Endothelial cell of umbilical vein (primary cell): ENCODE measurements at regions not wholly inside any gene's neighbourhood (a gene's known extent, or its start where the extent isn't known, plus 50 kb on each side); places are given as distances from the start of the nearest gene placed in this dataset.

Experiments
- BruUV-seq: library from RNA; stranded (reverse); fragments of 400-500 nt; replicated peaks from 2 replicates; lab custom pipeline; 2021; lab: Mats Ljungman, UMichigan
- CTCF ChIA-PET: fragments of 300-600, 350-600 bp; sonication (Branson Sonifier 250); formaldehyde crosslinking; loops from one replicate; lab custom pipeline; 2021; ENCODE audit warnings: antibody characterized with exemption, inconsistent platforms; lab: Charles Lee
- POLR2A ChIA-PET: fragments of 300-600, 350-600 bp; sonication (Branson Sonifier 250); formaldehyde crosslinking; loops from one replicate; lab custom pipeline; 2021; ENCODE audit warnings: antibody characterized with exemption, inconsistent platforms; lab: Charles Lee
- DNase-seq: peaks from one replicate; pipeline ENCODE4 v3.0.0-alpha.2; 2011; ENCODE audit warnings: low read depth, low spot score
- FAIRE-seq: peaks from 2 replicates; lab custom pipeline; 2011; peaks lifted over from hg19 to GRCh38; lab: Jason Lieb, UNC
- H2AFZ ChIP-seq: 2 replicates; pipeline ENCODE4 v1.6.0; 2012; ENCODE audit warnings: low read depth, low read length, control low read depth, inconsistent platforms
- H3K27ac ChIP-seq: 2 replicates; pipeline ENCODE4 v1.5.1; 2011; ENCODE audit warnings: low read depth, mild to moderate bottlenecking, control low read depth, low read length, moderate library complexity; ENCODE audit not compliant: insufficient read depth
- H3K27me3 ChIP-seq, 2 experiments: 2 replicates each; pipeline versions ENCODE4 v1.6.0 to v1.6.1; 2011; ENCODE audit warnings: low read length in 2 of 2, mixed read lengths in 1 of 2; ENCODE audit not compliant: control insufficient read depth in 2 of 2, insufficient read depth in 2 of 2
- H3K36me3 ChIP-seq, 2 experiments: 2 replicates in 1 of 2; 3 replicates in 1 of 2; pipeline ENCODE4 v1.5.1; 2011; ENCODE audit warnings: low read length in 2 of 2, mild to moderate bottlenecking in 1 of 2, moderate library complexity in 1 of 2; ENCODE audit not compliant: control insufficient read depth in 2 of 2, insufficient read depth in 2 of 2; ENCODE audit errors: extremely low read depth in 1 of 2
- H3K4me1 ChIP-seq: 3 replicates; pipeline ENCODE4 v1.5.1; 2011; ENCODE audit warnings: mild to moderate bottlenecking, low read length; ENCODE audit not compliant: control insufficient read depth, insufficient read depth; ENCODE audit errors: extremely low read depth
- H3K4me2 ChIP-seq: 2 replicates; pipeline ENCODE4 v1.6.1; 2011; ENCODE audit warnings: low read length, control low read depth, mixed read lengths; ENCODE audit not compliant: insufficient read depth
- H3K4me3 ChIP-seq, 3 experiments: fragments of 200-600 bp in 1 of 3; sonication (generic), shearing (Covaris generic) in 1 of 3; replicated peaks in 1 of 3; 2 replicates each; pipeline ENCODE4 v1.5.1; 2011 to 2016; ENCODE audit warnings: control low read depth in 3 of 3, low read length in 3 of 3, mild to moderate bottlenecking in 2 of 3, inconsistent platforms in 1 of 3, low read depth in 1 of 3, moderate library complexity in 1 of 3; ENCODE audit not compliant: insufficient read depth in 1 of 3
- H3K79me2 ChIP-seq: 2 replicates; pipeline ENCODE4 v1.6.0; 2012; ENCODE audit warnings: low read length, inconsistent platforms; ENCODE audit not compliant: control insufficient read depth, insufficient read depth
- H3K9ac ChIP-seq: replicated peaks from 2 replicates; pipeline ENCODE3; 2011; ENCODE audit warnings: low read length, control low read depth; ENCODE audit not compliant: insufficient read depth; ENCODE audit errors: extremely low read depth
- H3K9me1 ChIP-seq: replicated peaks from 3 replicates; pipeline ENCODE4 v1.6.0; 2011; ENCODE audit warnings: mild to moderate bottlenecking, low read length; ENCODE audit not compliant: control insufficient read depth, insufficient read depth; ENCODE audit errors: extremely low read depth
- H3K9me3 ChIP-seq: replicated peaks from 2 replicates; pipeline ENCODE4 v1.5.1; 2012; ENCODE audit warnings: low read length, inconsistent platforms; ENCODE audit not compliant: control insufficient read depth, insufficient read depth
- H4K20me1 ChIP-seq: replicated peaks from 2 replicates; pipeline ENCODE3; 2011; ENCODE audit warnings: mild to moderate bottlenecking, low read length; ENCODE audit not compliant: control insufficient read depth, insufficient read depth; ENCODE audit errors: extremely low read depth
- EZH2 ChIP-seq: IDR thresholded peaks from 2 replicates; pipeline ENCODE4 v1.6.1; 2012; ENCODE audit warnings: borderline replicate concordance, low read depth, mild to moderate bottlenecking, moderate library complexity, low read length, inconsistent platforms; ENCODE audit not compliant: severe bottlenecking
- FOS ChIP-seq: IDR thresholded peaks from 2 replicates; pipeline ENCODE4 v1.6.1; 2011; ENCODE audit warnings: mild to moderate bottlenecking, low read length, moderate library complexity, borderline replicate concordance; ENCODE audit not compliant: insufficient read depth
- GATA2 ChIP-seq: IDR thresholded peaks from 2 replicates; pipeline ENCODE4 v1.7.0; 2011; ENCODE audit warnings: low read depth, mild to moderate bottlenecking, moderate library complexity, mixed read lengths, low read length; ENCODE audit not compliant: insufficient read length, insufficient read depth
- JUN ChIP-seq: IDR thresholded peaks from 2 replicates; pipeline ENCODE4 v1.6.1; 2011; ENCODE audit warnings: borderline replicate concordance, low read depth; ENCODE audit not compliant: insufficient read length, insufficient read depth
- MYC ChIP-seq: IDR thresholded peaks from one replicate; pipeline ENCODE4 v1.6.1; 2011; ENCODE audit warnings: mild to moderate bottlenecking, low read depth, low read length
- POLR2A ChIP-seq: IDR thresholded peaks from 2 replicates; pipeline ENCODE4 v1.6.1; 2012; ENCODE audit warnings: low read depth, mild to moderate bottlenecking, control low read depth, low read length
- POLR2AphosphoS5 ChIP-seq: IDR thresholded peaks from 2 replicates; pipeline ENCODE4 v1.6.1; 2012; ENCODE audit warnings: low read depth, mild to moderate bottlenecking, control low read depth, low read length, moderate library complexity; ENCODE audit not compliant: insufficient read depth
- dilution Hi-C: fragments of 300-500 bp; cut with MboI; formaldehyde crosslinking; loops from one replicate; pipeline ENCODE4 v1.15.0; 2019; ENCODE audit warnings: low sequenced_read_pairs; ENCODE audit not compliant: extremely low pct_ligation_motif_present
- intact Hi-C: fragments of 100-400 bp; cut with micrococcal nuclease; formaldehyde crosslinking; loops from one replicate; pipeline ENCODE4 v1.10.0; 2022
- TF ChIP-seq, protein P1 (sequence below): IDR thresholded peaks from 2 replicates; pipeline ENCODE4 v1.6.1; 2011; ENCODE audit not compliant: insufficient read depth, insufficient read length
- TF ChIP-seq, protein P2 (sequence below), 2 donors: IDR thresholded peaks; 1 replicate in 1 of 2; 2 replicates in 1 of 2; pipeline ENCODE4 v1.5.1; 2011; ENCODE audit warnings: low read length in 2 of 2, mild to moderate bottlenecking in 2 of 2, moderate library complexity in 2 of 2, control low read depth in 1 of 2, inconsistent platforms in 1 of 2, low read depth in 1 of 2; ENCODE audit not compliant: insufficient read depth in 1 of 2; ENCODE audit errors: extremely low read depth in 1 of 2

DNA sequence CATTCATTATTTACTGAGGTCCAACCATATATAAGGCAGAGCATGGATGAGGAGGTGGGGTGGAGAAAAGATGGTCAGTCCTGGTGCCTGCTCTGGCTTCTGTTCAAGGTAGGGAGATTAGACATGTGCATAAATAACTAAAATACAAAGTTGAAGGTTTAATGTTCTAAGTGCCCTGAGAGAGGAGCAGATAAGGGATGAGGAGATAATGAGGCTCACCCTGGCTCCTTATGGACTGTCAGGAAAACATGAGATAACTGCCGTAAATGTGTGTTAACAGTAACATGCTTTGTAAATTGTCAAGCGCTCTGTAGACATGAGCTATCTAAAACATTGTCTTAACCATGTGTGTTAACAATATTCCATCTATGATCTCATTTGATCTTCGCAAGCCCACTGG, 474.6 kb upstream of the USP24 start:
- FAIRE-seq (no peak), DNase-seq (no peak)
- Histone ChIP-seq H3K27me3 (no peaks in the 10 kb centered on the region), H3K27ac (no peak overlapping the region), H3K36me3 (no peaks in the 10 kb centered on the region), H3K4me1 (no peaks in the 10 kb centered on the region), H3K9me3 (no peaks in the 10 kb centered on the region), H2AFZ (no peak overlapping the region), H4K20me1 (no peaks in the 10 kb centered on the region), H3K9me1 (no peaks in the 10 kb centered on the region), H3K79me2 (no peaks in the 10 kb centered on the region), H3K9ac (no peak overlapping the region), H3K4me2 (no peak overlapping the region), H3K4me3 (no peak overlapping the region)
- BruUV-seq = no TSS peak
- ChIA-PET CTCF (interaction anchor here (2.3 kb wide), 1 partner anchor 12 kb away, joined by 11 read pairs; no protein-coding TSS in a partner anchor), POLR2A (no interaction called here)
- dilution Hi-C loops (no loop called here), intact Hi-C loops (loop anchor here (10.0 kb wide), 1 partner anchor 315 kb away; no protein-coding TSS in a partner anchor)
- TF ChIP-seq FOS (no peak), POLR2A (no peak), EZH2 (no peak), GATA2 (no peak), JUN (no peak), POLR2AphosphoS5 (no peak), MYC (no peak)
- TF ChIP-seq, protein P1, sequence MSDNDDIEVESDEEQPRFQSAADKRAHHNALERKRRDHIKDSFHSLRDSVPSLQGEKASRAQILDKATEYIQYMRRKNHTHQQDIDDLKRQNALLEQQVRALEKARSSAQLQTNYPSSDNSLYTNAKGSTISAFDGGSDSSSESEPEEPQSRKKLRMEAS = no peak
- TF ChIP-seq, protein P2, sequence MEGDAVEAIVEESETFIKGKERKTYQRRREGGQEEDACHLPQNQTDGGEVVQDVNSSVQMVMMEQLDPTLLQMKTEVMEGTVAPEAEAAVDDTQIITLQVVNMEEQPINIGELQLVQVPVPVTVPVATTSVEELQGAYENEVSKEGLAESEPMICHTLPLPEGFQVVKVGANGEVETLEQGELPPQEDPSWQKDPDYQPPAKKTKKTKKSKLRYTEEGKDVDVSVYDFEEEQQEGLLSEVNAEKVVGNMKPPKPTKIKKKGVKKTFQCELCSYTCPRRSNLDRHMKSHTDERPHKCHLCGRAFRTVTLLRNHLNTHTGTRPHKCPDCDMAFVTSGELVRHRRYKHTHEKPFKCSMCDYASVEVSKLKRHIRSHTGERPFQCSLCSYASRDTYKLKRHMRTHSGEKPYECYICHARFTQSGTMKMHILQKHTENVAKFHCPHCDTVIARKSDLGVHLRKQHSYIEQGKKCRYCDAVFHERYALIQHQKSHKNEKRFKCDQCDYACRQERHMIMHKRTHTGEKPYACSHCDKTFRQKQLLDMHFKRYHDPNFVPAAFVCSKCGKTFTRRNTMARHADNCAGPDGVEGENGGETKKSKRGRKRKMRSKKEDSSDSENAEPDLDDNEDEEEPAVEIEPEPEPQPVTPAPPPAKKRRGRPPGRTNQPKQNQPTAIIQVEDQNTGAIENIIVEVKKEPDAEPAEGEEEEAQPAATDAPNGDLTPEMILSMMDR (IDR thresholded peaks at IDR 0.05; ENCODE audit: extremely low read depth in 1 of 2, insufficient read depth in 1 of 2, low read depth in 1 of 2, low read length in 2 of 2) = no peak
